ENCODE measurements at regions not wholly inside any gene's neighbourhood (a gene's known extent, or its start where the extent isn't known, plus 50 kb on each side); places are given as distances from the start of the nearest gene placed in this dataset.

GRCh38 chrX:4005281-4005680 is 291.8 kb upstream of the PRKX start:
- TF ChIP-seq, protein P1, sequence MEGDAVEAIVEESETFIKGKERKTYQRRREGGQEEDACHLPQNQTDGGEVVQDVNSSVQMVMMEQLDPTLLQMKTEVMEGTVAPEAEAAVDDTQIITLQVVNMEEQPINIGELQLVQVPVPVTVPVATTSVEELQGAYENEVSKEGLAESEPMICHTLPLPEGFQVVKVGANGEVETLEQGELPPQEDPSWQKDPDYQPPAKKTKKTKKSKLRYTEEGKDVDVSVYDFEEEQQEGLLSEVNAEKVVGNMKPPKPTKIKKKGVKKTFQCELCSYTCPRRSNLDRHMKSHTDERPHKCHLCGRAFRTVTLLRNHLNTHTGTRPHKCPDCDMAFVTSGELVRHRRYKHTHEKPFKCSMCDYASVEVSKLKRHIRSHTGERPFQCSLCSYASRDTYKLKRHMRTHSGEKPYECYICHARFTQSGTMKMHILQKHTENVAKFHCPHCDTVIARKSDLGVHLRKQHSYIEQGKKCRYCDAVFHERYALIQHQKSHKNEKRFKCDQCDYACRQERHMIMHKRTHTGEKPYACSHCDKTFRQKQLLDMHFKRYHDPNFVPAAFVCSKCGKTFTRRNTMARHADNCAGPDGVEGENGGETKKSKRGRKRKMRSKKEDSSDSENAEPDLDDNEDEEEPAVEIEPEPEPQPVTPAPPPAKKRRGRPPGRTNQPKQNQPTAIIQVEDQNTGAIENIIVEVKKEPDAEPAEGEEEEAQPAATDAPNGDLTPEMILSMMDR (conservative IDR thresholded peaks at IDR 0.05), result no peak
- H3K4me3 ChIP-seq (ENCODE audit: low read length), result no peak overlapping the region
- no peaks in the 10 kb centered on the region for H3K36me3 Mint-ChIP-seq (ENCODE audit: low read depth)
- DNase-seq, result no peak
- no peaks in the 10 kb centered on the region for H3K4me1 Mint-ChIP-seq
- H3K9ac ChIP-seq (ENCODE audit: extremely low read depth, low read length, poor library complexity, severe bottlenecking), result no peak overlapping the region
- no peak overlapping the region for H3K27ac ChIP-seq (ENCODE audit: low read depth, low read length)
- H3K4me1 ChIP-seq (ENCODE audit: control insufficient read depth, insufficient read depth, low read length), result no peaks in the 10 kb centered on the region
- H3K27me3 ChIP-seq (ENCODE audit: control insufficient read depth, insufficient read depth, low read length, poor library complexity, severe bottlenecking), result no peaks in the 10 kb centered on the region
- H3K4me3 Mint-ChIP-seq, result no peak overlapping the region
- H3K9me3 Mint-ChIP-seq, result no peaks in the 10 kb centered on the region
- H3K36me3 ChIP-seq (ENCODE audit: control insufficient read depth, insufficient read depth, low read length), result no peaks in the 10 kb centered on the region
- H3K9me3 ChIP-seq (ENCODE audit: control insufficient read depth, low read length), result no peaks in the 10 kb centered on the region
- whole genome bisulfite sequencing, 2 experiments (ENCODE audit: insufficient coverage in 1 of 2, insufficient read length in 1 of 2), result 92 to 100% methylated on average over 1 to 4 of the region's 5 CpGs
- H3K27me3 Mint-ChIP-seq (ENCODE audit: insufficient read depth), result no peaks in the 10 kb centered on the region
- no peak overlapping the region for H3K27ac Mint-ChIP-seq

DNA sequence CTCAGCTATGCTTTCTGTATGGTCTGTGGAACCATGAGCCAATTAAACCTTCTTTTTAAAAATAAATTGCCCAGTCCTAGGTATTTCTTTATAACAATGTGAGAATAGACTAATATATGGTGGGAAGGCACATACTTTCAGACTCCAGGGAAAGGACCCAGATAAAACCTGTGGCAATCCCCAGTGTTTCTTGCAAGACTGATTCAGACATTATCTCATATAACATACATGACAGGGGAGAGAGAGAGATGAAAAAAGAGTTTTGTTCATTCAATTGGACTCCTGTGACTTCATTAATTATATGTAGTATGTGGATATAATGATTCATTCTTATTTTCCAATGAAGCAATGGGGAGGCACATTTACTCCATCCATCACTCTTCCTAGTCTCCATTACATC is 291.4 kb upstream of the PRKX start:
- Mint-ChIP-seq H3K27me3 (ENCODE audit: insufficient read depth) (no peaks in the 10 kb centered on the region), H3K36me3 (ENCODE audit: low read depth) (no peaks in the 10 kb centered on the region), H3K4me1 (no peaks in the 10 kb centered on the region), H3K9me3 (no peaks in the 10 kb centered on the region), H3K4me3 (no peak overlapping the region), H3K27ac (no peak overlapping the region)
- DNase-seq, result no peak
- H3K4me1 ChIP-seq (ENCODE audit: control insufficient read depth, insufficient read depth, low read length), result no peaks in the 10 kb centered on the region
- H3K9ac ChIP-seq (ENCODE audit: extremely low read depth, low read length, poor library complexity, severe bottlenecking), result no peak overlapping the region
- no peaks in the 10 kb centered on the region for H3K27me3 ChIP-seq (ENCODE audit: control insufficient read depth, insufficient read depth, low read length, poor library complexity, severe bottlenecking)
- H3K36me3 ChIP-seq (ENCODE audit: control insufficient read depth, insufficient read depth, low read length), result no peaks in the 10 kb centered on the region
- no peak overlapping the region for H3K4me3 ChIP-seq (ENCODE audit: low read length)
- TF ChIP-seq, protein P1 (conservative IDR thresholded peaks at IDR 0.05), result no peak
- no peak overlapping the region for H3K27ac ChIP-seq (ENCODE audit: low read depth, low read length)
- no peaks in the 10 kb centered on the region for H3K9me3 ChIP-seq (ENCODE audit: control insufficient read depth, low read length)

DNA sequence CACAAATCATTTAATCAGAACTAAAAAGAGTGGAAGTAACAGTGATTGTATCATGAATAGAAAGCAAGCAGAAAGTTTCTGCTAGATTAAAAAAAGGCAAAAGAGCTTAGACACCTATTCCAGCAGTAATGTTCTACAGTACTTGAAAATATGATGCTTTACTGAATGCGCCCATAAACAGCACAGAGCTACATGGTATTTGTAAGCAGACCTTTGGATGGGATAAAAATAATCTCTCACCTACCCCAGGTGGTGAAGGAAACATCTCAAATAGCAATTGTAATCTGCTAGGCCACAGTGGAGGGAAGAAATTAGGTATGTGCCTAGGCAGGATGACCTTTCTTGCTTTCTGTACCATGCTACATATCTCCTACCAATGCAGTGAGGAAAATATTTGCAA is 280.9 kb upstream of the PRKX start:
- no peaks in the 10 kb centered on the region for H3K27me3 ChIP-seq (ENCODE audit: control insufficient read depth, insufficient read depth, low read length, poor library complexity, severe bottlenecking)
- TF ChIP-seq, protein P1 (conservative IDR thresholded peaks at IDR 0.05), result no peak
- H3K4me3 Mint-ChIP-seq, result no peak overlapping the region
- H3K4me3 ChIP-seq (ENCODE audit: low read length), result no peak overlapping the region
- no peak overlapping the region for H3K9ac ChIP-seq (ENCODE audit: extremely low read depth, low read length, poor library complexity, severe bottlenecking)
- H3K9me3 Mint-ChIP-seq, result peaks cover 7% of the 10 kb centered on the region
- no peaks in the 10 kb centered on the region for H3K36me3 Mint-ChIP-seq (ENCODE audit: low read depth)
- no peaks in the 10 kb centered on the region for H3K4me1 Mint-ChIP-seq
- no peaks in the 10 kb centered on the region for H3K4me1 ChIP-seq (ENCODE audit: control insufficient read depth, insufficient read depth, low read length)
- no peak for DNase-seq
- no peaks in the 10 kb centered on the region for H3K36me3 ChIP-seq (ENCODE audit: control insufficient read depth, insufficient read depth, low read length)
- no peak overlapping the region for H3K27ac ChIP-seq (ENCODE audit: low read depth, low read length)
- H3K27me3 Mint-ChIP-seq (ENCODE audit: insufficient read depth), result no peaks in the 10 kb centered on the region
- no peaks in the 10 kb centered on the region for H3K9me3 ChIP-seq (ENCODE audit: control insufficient read depth, low read length)
- H3K27ac Mint-ChIP-seq, result no peak overlapping the region
- WGBS, 2 experiments (ENCODE audit: insufficient coverage in 1 of 2, insufficient read length in 1 of 2), result 100% methylated on average over 1 of the region's 1 CpG; no CpG with 5 or more reads in 1 of the 2 experiments
